GM18508 (cell line): ENCODE measurements at regions not wholly inside any gene's neighbourhood (a gene's known extent, or its start where the extent isn't known, plus 50 kb on each side); places are given as distances from the start of the nearest gene placed in this dataset.

ENCODE experiments used
- ATAC-seq: cut with Tn5 transposase; IDR thresholded peaks from one replicate; pipeline ENCODE4 v1.9.1; 2021; ENCODE audit warnings: moderate number of reproducible peaks; ENCODE audit not compliant: insufficient read depth, unreplicated experiment

DNA sequence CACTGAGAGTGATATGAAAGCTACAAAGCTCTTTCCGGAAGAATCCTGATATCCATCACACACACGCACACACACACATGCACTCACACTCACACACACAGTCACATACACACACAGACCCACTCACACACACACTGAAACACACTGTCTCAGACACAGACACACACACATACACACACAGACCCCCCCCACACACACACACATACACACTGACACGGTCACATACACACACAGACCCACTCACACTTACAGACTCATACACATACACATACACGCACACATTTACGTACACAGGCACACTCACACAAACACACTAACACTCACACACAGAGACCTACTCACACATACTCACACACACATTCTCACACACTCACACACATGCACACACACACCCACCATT lies 58.6 kb downstream of the LIG4 start:
- ATAC-seq: no peak

DNA sequence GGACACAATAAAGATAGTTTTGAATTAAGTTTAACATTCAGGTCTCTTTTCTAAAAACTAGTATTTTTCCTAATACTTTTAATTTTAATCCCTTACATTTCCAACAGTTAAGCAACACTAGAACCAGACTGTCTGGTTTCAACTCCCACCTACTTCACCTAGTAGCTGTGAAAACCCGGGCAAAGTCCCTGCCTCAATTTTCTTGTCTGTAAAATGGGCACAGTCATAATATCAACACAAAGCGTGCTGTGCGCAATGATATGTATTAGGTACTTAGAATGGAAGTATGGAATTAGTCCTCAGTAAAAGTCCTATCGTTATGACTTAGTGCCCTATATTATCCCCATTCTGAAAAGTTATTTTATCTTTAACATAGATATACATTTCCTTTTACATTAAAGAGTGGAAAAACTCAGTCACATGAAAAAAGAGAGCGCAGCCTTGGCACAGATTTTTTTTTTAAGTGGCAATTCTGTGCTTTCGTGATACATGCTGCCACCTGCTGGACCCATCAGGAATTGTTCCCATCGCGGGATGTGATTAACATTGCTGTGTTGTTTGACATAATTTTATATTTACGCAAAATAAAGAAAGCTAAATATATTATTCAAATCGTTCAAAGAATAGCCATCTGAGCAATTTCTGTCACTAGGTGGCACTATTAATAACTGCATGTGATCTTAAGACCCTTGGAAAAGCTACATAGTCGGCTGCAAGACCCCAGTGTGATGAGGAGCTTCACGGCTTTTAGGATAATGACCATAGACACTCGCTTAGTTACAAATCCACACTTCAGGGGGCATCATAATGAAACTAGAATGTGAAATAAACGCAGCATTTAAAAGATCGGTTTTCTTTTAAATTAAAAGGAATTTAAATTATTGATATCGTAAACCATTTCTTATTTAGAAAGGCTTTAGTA lies 59.9 kb downstream of the LIG4 start:
- ATAC-seq: no peak

DNA sequence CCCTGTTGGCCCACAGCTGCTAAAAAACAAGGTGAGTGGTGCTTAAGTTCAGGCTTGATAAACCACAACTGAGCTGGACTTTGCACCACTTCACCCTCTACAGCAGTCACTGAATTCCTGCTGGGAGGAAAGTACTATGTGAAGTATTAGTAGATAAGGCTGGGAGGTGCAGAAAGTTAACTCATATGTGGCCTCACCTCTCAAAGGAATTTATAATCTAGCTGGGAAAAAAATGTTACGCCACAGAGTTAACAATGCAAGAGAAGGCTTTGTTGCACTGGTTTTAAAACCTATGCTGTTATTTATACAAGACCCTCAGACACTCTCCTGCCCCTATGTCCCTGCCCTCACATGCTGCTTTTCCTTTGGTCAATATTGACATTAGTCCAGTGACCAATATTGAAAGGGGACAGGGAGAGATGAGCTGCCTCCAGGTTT lies 60.9 kb downstream of the LIG4 start:
- ATAC-seq: no peak

GRCh38 chr13:108146642-108147041 lies 68.7 kb downstream of the LIG4 start:
- no peak for ATAC-seq

GRCh38 chr13:108142702-108143436 lies 72.5 kb downstream of the LIG4 start:
- ATAC-seq: no peak

DNA sequence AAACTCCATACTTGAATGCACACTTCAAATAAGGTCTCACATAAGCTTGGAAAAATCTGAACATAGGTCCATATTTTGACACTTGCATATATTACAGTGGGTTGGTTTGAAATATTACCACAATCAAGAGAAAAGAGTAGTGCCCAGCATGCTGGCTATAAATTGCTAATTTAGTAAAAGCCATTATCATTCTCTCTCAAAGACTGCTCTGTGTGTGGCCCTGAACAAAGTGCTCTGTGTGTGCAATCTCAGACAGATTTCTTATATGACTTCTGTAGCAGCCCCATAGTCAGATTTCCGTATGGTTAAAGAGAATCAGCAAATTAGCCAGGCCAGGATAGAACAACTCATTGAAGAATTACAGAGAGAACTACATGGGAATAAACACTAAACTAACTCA lies 78.2 kb downstream of the LIG4 start:
- no peak for ATAC-seq

DNA sequence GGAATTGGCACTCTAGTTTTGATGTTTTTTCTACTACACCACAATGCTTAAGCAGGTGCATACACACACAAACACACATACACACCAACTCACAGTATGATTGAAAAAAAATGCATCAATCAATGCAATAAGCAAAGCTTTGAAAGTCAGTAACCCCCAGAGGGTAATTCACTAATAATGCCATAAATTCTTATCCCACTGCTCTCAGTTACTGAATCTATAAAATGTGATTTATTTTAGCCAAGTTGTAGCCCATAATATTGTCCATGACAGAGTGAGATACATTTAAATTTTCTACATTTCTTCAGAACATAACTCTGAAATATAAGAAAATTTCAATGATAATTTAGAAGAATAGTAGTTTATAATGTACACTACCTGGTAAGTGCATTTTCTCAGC lies 87.9 kb downstream of the LIG4 start:
- no peak for ATAC-seq

DNA sequence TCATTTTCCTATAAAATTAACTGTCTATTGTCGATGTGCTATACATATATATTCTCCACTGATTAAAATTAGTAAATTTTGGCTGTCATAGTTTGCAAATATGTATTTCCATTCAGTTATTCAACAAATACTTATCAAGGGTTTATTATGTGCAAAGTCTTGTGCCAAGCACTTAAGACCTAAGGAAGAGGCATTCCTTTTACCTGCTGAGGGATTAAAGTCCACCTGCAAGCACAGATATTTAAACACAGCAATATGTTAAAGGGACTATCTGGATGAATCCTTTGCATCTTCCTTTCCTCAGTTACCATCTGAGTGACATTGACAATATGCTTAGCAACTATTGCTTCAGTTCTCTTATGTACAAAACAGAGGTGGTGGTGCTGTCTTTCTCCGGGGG lies 89.3 kb downstream of the LIG4 start:
- ATAC-seq: no peak

DNA sequence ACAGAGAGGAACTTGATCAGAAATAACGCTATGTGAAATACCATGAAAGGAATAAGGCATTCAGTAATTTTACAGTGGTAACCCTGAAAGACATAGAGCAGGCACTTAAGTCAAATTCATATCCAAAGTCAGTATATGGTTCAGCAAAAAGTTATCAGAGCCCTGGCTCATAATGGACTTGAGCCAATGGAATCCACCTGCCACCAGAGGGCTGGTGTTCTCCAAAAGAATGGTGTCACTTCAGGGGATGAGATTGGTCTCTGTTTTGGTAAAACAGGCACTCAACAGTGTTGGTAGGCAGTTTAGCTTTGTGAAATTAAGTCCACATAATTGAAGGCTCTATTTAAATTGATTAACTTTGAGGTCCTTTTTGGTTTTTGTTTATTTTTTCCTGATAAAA lies 93.9 kb downstream of the LIG4 start:
- no peak for ATAC-seq

GRCh38 chr13:108120856-108121255 lies 94.5 kb downstream of the LIG4 start:
- ATAC-seq: no peak

DNA sequence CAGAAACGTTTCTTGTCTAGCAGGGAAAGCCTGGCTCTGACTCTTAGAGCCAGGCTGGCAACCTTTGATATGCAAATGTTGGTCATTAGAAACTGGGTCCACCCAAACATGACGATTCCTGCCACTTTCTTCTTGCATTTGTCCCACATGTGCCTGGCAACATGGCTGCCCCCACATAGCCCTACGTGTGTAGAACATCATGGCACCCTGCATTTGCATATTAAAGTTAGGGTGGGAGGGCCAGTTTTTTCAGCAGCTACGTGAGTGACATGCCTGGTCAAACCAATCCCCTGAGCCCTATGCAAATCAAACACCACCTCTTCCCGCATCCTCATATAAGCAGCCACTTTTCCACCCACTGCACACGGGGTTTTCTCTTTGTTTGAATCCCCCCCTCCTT lies 95.0 kb downstream of the LIG4 start:
- no peak for ATAC-seq

- no peak for ATAC-seq
Measured at GRCh38 chr13:108115738-108116137, 99.6 kb downstream of the LIG4 start.

DNA sequence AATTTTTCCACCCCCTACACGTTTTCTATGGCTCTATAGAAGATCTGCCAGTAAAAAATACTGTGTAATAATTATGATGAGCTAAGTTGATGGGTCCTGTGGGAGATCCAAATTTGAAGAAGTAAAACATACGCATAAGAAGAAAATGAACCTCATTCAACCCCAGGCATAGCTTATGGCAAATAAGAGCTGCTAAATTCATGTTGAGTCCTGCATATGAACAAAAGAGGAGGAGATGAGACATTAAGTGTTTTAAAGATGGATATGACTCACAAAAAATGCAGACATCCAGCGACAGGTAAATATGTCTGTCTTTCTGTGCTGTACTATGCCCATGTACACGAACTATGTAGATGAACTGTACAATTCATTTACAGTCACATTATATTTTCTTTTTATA lies 101.9 kb downstream of the LIG4 start:
- ATAC-seq: no peak

DNA sequence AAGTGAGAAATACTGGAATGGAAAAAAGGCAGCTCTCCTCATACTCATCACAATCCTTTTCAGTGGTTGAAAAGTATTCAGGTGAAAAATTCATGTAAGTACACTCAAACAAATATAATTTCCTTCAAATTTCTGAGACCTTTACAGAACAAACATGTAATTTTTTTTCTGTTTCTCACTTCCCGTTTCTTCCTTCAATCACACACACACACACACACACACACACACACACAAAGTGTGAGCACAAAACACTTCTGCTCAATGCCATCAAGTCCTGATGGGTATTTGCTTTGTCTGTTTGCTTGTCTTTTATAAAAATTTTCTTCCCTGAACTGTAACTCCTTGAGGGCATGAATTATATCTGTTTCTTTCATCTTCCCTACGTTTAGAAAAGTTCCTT lies 110.6 kb downstream of the LIG4 start:
- no peak for ATAC-seq

DNA sequence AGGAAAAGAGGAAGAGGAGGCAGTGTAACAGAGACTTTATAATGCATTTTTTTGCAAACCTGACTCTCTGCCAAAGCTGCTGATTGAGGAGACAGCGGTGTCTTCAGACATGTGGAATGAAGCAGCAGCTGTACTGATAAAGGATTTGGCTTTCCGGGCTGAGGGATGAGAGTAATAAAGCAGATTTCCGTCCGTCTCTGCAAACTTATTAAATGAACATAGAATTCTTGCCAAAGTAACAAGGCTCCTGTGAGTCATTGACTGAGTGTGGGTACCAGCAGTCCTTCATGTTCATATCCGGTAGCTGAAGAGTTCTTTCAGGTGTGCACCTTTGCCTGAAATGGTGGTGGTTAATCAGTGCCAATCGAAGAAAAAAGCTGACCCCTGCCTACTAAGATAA lies 112.6 kb downstream of the LIG4 start:
- no peak for ATAC-seq

DNA sequence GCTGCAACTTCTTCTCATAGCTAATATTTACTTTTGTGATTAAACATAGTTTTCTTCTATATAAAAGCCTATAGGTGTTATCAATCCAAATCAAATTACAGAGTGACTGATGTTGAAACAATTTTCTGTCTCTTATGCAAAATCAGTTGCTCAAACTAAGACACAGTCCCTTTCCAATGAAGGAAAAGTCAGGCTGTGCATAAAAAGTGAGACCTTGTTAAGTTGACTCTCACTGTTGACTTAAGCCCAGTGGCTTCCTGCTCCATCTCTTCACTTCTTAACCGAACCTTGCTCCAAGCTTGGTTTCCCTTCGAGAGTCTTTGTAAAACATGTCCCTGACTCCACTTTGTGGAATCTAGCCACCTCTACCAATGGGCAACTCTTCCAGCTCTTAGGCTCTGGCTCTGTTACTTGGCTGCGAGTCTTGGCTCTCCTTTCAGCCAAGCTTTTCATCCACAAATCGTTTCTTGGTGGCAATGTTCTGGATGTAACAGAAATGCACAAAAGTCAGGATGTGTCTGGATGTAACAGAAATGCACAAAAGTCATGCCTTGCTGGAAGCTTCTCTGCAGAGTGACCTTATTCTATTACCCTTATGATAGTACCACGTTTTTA lies 118.9 kb downstream of the LIG4 start:
- ATAC-seq: no peak

GRCh38 chr13:108095036-108095435 lies 120.3 kb downstream of the LIG4 start:
- ATAC-seq: no peak

DNA sequence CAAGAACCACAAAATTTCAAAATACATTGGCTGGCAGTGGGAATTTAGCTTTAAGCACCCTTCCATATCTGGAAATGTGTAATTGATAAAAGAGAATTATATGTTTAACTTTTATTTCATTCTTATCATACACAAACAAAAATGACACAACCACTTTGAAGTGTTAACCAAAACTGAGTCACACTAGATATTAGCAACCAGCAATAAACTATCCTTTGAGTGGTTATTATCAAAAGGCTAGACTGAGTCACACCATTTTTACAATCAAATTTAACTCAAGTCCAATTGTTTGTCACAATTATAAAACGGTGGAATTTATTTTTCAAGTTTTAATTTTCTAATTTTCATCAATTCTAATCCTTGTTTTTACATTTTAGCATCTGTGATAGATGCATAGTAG lies 121.7 kb downstream of the LIG4 start:
- no peak for ATAC-seq

- no peak for ATAC-seq
Measured at GRCh38 chr13:108087810-108088209, 127.5 kb downstream of the LIG4 start.

GRCh38 chr13:108086678-108087077 lies 128.7 kb downstream of the LIG4 start:
- ATAC-seq: no peak

DNA sequence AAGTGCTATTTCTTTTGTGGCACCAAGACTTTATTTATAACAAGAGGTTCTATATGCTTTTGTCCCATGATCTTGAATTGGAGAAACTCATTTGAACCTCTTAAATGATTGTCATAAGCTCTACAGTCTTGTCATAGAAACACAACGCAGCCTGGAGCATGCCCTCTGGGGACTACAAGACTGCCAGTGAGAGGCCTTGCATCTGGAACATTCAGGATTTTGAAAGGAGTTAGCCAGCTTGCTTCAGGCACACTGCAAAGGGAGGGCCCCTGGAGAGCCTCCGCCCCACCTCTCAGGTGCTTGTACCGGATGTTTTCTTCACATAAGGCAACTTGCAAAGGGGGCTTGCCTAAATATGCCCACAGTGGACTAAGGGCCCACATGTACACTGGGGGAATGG lies 130.5 kb downstream of the LIG4 start:
- ATAC-seq: no peak
